ENCODE measurements at regions not wholly inside any gene's neighbourhood (a gene's known extent, or its start where the extent isn't known, plus 50 kb on each side); places are given as distances from the start of the nearest gene placed in this dataset.
A peak's percentile ranks its signal among the peaks of the same experiment; 100 is the strongest.
"Not testable (repeated sequence)": the region's sequence is repeated elsewhere in the genome, so short reads cannot be mapped to it uniquely, and the experiment has no call there.

DNA sequence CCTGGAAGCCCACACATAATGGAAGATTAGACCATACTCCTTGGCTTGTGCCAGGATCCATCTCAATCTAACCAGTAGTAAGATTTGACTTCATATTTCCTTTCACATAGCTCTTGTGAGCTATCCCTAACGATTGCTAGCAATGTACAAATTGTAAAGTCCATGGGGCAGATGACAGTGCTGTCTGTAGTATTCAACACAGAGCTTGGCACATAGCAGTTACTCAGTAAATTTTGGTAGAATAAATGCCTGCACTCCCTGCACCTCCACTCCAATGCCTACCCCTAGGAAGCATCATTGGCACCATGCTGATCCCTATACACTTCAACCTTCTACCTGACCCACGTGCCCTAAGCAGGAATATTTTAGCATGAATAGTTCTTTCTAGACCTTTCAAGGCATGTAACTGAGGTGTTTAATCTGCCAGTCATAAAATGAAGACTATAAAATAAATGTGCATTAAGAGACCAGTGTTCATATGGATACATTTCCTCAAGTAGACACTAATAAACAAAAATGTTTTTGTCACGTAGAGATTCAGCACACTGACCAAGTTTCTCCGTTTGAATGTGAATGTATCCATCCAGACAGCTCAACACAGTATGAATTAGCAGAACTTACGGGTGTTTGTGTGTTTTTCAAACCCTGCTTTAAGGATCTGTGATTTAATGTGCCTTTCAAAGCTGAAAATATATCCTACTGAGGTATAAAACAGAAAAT is 98.8 kb downstream of the BMP4 start:
- DNase-seq, result no peak

DNA sequence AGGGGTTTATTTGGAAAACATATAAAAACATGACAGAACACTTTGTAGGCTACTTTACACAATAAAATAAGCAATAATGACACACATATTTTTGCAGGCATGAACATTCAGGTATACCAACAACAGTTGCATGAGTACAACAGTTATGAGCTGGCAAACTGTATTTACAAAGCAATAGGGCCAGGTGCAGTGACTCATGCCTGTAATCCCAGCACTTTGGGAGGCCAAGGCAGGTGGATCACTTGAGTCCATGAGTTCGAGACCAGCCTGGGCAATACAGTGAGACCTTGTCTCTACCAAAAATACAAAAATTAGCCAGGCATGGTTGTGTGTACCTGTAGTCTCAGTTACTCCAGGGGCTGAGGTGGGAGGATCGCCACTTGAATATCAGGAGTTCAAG is 101.1 kb downstream of the BMP4 start:
- no peak for DNase-seq

- no peak for DNase-seq
These were observed 101.5 kb downstream of the BMP4 start for GRCh38 chr14:53855127-53855526.

GRCh38 chr14:53851394-53852090 is 105.1 kb downstream of the BMP4 start:
- peak; percentile 49 for DNase-seq

DNA sequence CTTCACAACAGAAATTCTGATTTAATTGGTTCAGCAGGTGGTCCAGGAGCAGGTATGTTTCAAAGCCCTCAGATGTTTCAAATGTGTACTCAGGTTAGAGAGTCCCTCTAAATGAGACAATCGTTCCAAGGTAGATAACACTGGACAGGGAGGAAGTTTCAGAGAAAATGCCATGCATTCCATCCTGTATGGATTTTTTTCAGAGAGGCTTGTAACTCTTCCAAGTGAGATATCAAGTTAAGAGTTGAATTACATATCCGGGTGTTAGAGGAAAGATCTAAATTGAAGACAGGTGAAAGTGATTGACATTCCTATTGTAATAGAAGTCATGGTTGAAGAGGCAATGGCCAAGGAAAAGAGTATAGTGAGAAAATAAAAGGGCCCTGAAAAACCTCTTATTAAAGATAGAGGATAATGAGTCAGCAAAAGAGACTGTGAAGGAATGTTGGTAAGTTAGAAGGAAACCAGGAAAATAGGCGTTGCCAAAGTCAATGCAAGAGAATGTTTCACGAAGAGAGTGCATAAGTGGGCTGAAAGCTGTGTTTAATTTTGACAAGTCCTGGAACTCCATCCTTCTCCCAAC is 105.8 kb downstream of the BMP4 start:
- peak; percentile 81 for DNase-seq

DNA sequence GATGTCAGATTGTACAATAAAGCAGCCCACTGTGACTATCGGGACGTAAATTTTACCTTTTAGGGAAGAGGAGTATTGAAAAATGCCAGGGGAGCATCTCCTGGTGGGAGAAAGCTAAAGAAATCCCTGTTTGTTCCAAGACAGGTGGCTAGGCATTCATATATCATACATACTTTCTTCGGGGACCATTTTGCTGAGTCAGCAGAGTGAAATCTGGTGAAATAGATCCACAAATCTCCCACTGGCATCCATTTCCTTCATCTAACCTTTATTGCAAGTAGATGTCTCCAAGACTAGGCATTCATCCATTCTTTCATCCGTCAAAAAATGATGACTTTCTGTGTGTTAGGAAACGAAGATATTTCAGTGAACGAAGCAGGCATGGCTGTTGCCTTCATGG is 107.1 kb downstream of the BMP4 start:
- no peak for DNase-seq

DNA sequence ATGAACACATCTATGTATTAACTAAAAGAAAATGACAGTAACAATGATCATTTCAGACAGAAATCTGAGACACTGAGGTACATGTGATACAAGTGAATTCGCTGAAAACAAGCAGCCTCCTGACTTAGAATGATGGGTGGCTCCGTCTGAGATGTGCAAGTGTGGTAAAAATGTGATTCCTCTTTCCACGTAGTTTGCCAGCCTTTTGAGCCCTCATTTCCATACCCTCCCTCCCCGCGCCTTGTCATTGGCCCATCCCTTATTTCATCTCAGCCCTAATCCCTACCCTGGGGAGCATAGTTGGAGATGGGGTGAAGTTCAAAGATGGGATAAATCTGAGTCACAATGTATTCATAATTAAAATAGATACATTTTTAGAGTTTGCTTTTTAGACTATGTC is 107.8 kb downstream of the BMP4 start:
- no peak for DNase-seq

GRCh38 chr14:53847881-53848280 is 108.7 kb downstream of the BMP4 start:
- no peak for DNase-seq

DNA sequence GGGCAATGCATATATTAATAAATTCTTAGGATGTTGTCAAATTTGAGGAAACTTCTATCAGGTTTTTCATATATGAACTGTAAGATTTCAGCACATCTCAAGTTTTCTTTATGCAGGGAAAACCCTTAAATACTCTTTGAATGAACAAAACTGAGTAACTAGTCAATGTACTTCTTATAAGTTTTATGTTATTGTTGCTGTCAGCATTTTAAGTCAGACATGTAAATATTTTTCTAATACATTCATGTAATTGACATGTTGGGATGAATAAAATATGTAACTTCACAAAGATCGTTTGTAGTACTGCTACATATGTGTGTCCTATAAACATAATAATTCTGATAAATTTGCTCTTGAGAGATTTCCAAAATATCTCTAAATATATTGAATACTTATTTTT is 109.6 kb downstream of the BMP4 start:
- DNase-seq, result no peak

DNA sequence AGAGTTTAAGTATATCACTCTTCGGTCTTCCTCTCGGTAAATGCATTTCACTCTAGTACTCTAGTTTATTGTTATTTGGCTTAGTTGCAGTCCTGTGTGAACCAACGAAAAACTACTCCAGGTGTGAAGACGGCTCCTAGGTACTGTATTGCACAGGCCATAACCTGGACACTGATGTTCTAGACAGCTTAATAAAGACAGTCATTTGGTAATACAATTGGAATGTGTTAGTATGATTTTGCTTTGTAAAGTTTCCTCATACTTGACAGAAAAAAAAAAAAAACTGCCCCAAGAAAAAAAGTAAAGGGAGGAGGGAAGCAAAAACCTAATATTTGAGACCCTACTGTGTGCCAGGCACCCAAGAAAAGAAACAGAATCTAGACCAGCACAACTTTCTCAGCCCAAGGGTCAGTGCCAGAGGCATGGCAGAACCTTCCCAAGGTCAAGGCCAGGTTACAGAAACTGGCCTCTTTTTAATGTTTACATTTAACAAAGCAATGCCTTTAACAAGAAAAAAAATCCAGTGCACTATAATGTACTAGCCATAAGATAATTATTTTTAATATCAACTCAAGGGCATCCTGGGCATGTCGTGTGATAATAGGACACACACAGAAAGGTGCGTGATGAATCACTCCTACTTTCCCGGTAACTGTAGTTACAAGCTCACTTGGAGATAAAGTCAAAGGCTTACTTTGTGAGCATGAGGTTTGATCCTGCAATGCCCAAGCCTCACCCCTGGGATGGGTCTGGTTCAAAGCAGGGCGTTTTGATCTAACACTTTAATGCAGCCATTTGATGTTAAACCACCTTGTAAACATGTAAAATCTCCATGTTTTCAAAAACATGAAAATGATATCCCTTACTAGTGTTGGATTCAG is 110.6 kb downstream of the BMP4 start:
- DNase-seq, result no peak

DNA sequence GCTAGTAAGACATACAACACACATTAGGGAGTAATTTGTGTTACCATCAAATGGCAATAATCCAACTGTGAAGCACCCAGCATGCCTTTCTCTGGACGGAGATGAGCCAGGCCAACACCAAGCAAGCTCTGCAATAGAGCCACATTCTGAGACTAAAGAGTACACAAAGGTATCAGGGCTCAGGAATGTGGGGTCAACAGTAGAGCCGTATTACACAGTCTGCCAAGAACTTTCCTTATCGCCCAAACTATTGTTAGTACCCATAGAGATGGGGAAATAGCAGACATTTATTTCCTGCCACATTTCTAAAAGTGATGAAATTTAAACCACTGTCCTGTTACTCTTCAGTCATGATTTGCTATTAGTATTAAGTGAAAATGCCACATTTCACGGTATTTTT is 113.7 kb downstream of the BMP4 start:
- DNase-seq, result peak; percentile 10

GRCh38 chr14:53841109-53842099 is 115.2 kb downstream of the BMP4 start:
- DNase-seq, result no peak

GRCh38 chr14:53840444-53840843 is 116.2 kb downstream of the BMP4 start:
- no peak for DNase-seq

GRCh38 chr14:53838374-53838773 is 118.3 kb downstream of the BMP4 start:
- no peak for DNase-seq

DNA sequence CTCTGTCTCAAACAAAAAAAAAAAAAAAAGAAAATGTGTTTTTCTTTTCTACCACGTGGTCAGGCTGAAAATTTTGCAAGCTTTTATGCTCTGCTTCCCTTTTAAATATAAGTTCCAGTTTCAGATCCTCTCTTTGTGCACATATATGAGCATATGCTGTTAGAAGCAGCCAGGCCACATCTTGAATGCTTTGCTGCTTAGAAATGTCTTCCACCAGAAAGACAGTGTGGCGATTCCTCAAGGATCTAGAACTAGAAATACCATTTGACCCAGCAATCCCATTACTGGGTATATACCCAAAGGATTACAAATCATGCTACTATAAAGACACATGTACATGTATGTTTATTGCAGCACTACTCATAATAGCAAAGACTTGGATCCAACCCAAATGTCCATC is 119.0 kb downstream of the BMP4 start:
- DNase-seq, result not testable (repeated sequence)

DNA sequence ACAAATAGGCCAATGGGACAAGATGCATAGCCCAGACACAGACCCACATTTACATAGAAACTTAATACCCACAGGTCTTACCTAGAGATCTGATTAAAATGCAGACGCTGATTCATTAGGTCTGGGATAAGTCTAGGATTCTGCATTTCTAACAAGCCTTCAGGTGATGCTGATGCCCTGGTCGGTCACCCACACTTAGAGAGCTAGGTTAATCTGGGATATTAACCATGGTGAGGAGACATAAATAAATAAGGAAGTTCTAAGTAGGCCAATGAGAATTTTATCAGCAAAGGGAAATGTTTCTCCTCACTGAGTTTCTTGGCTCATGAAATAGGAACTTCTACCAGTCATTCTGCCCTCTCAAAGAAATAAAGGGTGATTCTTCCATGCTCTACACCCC is 120.1 kb downstream of the BMP4 start:
- no peak for DNase-seq

GRCh38 chr14:53828820-53829219 is 127.8 kb downstream of the BMP4 start:
- DNase-seq, result no peak

- DNase-seq, result no peak
These were observed 132.6 kb downstream of the BMP4 start for GRCh38 chr14:53824061-53824460.

DNA sequence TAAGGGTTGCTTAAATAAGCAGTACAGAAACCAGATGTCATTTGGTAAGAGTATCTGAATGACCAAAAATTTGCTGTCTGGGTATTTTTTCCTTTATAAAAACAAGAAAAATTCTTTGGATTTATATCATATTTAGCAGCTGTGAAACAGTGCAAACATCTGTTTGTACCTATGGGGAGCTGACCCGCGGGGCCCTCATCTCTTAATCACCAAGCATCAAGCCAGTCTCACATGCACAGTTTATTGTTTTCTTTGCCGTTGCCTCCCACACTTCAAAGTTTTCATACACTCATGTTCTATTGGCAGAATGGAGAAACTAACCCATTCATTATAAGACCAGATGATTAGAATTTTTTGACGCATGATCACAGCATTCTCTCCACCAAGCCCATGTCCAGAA is 142.2 kb downstream of the BMP4 start:
- peak; percentile 30 for DNase-seq

DNA sequence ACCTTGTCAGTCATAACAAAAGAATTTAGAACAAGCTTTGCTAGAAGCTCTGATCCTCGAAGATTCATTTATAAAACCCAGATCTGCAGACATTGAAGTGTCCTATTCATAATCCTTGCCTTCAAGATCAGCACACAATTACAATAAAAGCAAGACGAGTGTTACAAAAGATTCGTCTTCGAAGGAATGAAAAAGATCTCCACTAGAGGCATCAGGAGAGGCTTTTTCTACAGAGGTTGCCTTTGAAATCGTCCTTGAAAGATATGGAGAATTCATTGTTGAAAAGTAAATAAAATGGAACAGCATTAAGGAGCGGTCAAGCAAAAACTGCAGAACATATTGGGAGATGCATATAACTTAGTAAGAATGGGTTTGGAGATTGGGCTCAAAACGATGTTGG is 146.4 kb downstream of the BMP4 start:
- no peak for DNase-seq

GRCh38 chr14:53808042-53808441 is 148.6 kb downstream of the BMP4 start:
- DNase-seq, result peak; percentile 5

GRCh38 chr14:53807542-53807941 is 149.1 kb downstream of the BMP4 start:
- DNase-seq, result no peak

All from fibroblast of upper back skin (primary cell).